ENCODE measurements at regions not wholly inside any gene's neighbourhood (a gene's known extent, or its start where the extent isn't known, plus 50 kb on each side); places are given as distances from the start of the nearest gene placed in this dataset.

GRCh38 chr18:73869182-73869581, 278.5 kb downstream of the FBXO15 start:
- no peak for DNase-seq (ENCODE audit: low read depth in 4 of 4, low spot score in 3 of 4)

DNA sequence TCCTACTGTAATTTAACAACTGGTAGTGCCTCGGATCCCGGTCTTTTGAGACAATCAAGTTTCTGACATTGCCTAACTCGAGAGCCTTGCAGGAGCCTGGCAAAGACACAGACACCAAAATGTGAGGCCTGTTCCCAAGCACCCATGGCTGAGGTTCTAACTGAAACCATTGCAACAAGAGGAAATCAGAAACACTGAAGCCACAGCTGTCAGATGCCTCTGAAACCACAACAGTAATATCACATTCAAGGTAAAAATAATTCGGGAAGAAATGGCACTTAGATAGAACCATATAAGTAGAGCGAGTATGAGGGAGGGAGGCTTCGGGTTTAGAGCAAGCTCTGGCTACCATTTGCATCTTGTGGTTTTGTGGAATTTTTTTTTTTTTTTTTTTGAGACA, 285.9 kb downstream of the FBXO15 start:
- no peak for DNase-seq (ENCODE audit: low read depth in 4 of 4, low spot score in 3 of 4)

DNA sequence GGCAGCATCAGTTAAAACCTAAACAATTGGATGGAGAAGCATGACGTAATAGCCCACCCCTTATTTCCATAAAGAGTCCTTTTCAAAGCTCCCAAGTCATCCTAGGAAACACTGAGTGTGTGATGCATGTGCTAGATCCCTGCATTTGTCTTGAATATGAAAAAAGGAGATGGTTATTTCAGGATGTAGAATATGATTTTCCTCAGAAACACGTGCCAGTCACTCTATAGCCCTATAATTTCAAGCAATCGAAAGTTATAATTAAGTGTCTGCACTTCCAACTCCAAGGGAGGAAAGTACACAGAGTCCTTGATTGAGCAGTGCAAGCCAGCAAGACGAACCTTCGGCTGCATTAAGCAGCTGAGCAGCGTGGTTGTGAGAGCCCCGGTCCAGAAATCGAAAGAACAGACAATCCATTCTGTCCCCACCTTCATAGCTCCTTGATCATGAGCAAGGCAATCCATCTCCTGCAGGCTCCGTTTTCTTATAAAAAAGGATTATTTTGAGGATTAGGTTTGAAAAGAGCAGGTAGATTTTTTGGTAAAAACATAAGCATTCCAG, 287.7 kb downstream of the FBXO15 start:
- no peak for DNase-seq (ENCODE audit: low read depth in 4 of 4, low spot score in 3 of 4)

- no peak for DNase-seq (ENCODE audit: low read depth in 4 of 4, low spot score in 3 of 4)
Measured at GRCh38 chr18:73852789-73853549, 294.7 kb downstream of the FBXO15 start.

GRCh38 chr18:73850782-73851181, 296.9 kb downstream of the FBXO15 start:
- DNase-seq (ENCODE audit: low read depth in 4 of 4, low spot score in 3 of 4) = no peak

- DNase-seq (ENCODE audit: low read depth in 4 of 4, low spot score in 3 of 4) = no peak
Measured at GRCh38 chr18:73848656-73849055, 299.0 kb downstream of the FBXO15 start.

DNA sequence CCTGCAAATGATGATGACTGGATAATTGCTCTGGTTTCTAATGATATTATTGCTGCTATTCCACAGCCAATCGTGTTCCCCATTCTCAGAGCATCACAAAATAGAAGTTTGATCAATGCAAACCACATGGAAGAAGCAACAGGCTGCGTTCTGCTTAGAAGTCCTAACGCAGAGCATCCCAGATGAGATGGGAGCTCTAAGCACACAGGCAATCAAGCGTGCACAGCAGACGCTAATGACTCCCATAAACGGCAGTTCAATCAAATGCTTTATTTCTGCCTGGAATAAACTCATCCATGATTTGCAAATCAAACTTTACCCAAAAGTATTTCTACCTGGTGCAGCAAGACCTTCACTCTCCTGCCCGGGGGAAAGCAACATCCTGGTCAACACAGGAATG, 304.2 kb downstream of the FBXO15 start:
- DNase-seq (ENCODE audit: low read depth in 4 of 4, low spot score in 3 of 4) = no peak

DNA sequence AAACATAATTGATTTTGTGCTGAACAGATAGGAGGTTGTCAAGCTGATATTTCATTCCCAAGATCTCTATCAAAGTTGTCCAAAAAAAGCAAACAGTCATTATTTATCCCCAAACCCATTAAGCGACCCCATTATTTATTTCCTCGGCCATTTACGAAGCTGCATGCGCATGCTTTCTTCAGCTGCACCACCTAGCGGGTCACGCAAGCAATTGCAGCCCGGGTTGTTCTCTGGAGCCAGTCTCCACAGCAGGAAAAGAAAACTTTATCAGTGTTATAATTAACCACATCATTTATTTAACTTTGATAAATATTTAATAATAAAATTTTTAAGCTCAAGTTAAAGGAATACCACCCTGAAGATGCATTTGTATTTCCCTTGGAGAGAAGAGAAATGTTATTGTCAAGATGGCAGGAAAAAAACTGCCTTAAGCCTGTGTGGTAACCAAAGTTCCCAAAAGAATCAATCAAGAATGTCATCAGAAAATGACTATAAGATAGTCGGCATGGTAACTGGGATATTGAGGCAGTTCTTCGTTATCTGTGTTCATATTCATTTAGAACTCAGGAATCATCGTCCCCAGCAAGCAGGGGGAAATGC, 304.7 kb downstream of the FBXO15 start:
- DNase-seq (ENCODE audit: low read depth in 4 of 4, low spot score in 3 of 4) = peak in 3 of 4 donors; percentile 8 to 28 (median 16)

DNA sequence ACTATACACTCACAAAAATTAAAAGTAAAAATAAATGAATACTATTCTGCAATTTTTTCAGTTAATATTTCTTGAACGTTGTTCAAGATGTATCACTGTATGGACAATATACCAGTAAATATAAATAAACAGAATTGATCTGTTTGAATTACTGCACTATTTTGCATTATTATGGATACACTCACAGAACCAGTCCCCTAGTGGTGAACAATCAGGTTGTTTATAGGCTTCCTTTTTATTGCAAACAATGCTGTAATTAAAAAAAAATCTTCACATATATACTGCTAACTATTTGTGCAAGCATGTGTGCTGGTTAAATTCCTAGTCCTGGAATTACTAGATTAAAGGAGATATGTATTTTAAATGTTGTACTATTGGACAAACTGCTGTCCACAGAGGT, 306.0 kb downstream of the FBXO15 start:
- no peak for DNase-seq (ENCODE audit: low read depth in 4 of 4, low spot score in 3 of 4)

- DNase-seq (ENCODE audit: low read depth in 4 of 4, low spot score in 3 of 4) = no peak
Measured at GRCh38 chr18:73840319-73840945, 307.2 kb downstream of the FBXO15 start.

DNA sequence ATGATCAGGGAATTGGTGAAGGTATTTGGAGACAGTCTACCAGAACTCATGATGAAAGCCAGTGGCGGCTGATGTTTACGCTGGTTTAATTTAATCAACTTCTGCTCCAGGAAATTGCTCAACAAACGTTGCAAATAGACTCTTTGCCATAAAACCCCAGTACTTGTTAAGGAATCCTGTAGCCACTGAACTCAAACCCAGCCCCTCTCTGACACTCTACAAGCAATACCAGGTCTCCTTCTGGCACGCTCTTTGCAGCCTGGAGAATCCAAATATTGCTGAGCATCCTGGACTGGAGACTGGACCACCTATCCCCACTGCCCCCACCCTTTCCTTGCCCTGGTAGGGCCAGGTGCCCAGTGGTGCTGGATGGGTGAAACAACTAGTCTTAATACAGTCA, 308.2 kb downstream of the FBXO15 start:
- DNase-seq (ENCODE audit: low read depth in 4 of 4, low spot score in 3 of 4) = no peak

DNA sequence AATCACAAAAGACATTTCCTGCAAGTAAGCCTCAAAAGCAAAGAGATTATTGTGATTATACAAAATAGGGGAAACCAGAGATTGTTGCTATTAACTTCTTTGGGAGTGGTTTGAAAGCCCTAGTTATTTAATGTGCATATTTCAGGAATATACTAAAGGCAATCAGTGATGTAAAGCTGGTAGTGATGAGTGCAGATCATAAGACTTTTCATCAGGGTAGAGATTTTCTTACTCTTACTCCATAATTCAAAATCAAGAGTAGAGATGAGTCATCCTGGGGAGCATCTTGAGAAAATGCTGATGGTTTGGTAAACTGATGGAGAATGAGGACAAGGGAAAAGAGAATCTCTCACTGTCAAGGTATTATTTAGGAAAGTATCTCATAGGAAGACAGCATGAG, 309.5 kb downstream of the FBXO15 start:
- DNase-seq (ENCODE audit: low read depth in 4 of 4, low spot score in 3 of 4) = no peak

GRCh38 chr18:73835656-73836364, 311.8 kb downstream of the FBXO15 start:
- no peak for DNase-seq (ENCODE audit: low read depth in 4 of 4, low spot score in 3 of 4)

GRCh38 chr18:73835039-73835438, 312.6 kb downstream of the FBXO15 start:
- DNase-seq (ENCODE audit: low read depth in 4 of 4, low spot score in 3 of 4) = no peak

GRCh38 chr18:73831688-73832087, 315.9 kb downstream of the FBXO15 start:
- no peak for DNase-seq (ENCODE audit: low read depth in 4 of 4, low spot score in 3 of 4)

DNA sequence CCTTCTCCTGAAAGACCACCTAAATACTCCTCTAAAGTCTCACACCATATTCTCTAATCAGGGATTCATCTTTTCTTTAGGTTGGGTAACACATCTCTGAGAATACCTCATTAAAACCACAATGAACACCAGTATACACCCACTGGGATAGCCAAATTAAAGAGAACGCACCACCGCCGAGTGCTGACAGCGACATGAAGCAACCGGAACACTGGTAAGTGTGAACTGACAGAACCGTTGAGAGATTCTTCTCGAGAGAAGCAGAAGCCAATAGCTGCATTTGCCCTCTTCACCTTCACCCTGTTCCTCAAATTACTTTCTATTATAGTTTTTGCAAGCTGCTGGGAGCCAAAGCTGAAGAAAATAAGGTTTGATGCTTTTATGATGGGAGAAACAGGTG, 318.5 kb downstream of the FBXO15 start:
- no peak for DNase-seq (ENCODE audit: low read depth in 4 of 4, low spot score in 3 of 4)

GRCh38 chr18:73827801-73828200, 319.8 kb downstream of the FBXO15 start:
- DNase-seq (ENCODE audit: low read depth in 4 of 4, low spot score in 3 of 4) = no peak

DNA sequence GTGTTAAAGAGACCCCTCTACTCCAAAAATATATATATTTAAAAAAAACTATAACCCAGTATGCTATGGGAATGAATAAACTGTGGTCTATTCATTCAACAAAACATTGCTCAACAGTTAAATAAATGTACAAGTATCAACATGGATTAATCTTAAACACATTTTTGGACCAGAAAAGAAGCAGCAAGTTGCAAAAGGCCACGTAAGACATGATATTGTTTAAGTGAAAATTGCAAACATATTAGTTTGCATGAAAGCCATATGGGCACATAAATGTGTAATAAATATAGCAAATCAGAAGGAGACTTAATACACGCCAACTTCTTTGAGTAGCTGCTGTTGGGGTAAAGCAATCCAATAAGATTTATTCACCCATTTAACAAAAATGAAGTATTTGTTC, 321.5 kb downstream of the FBXO15 start:
- DNase-seq (ENCODE audit: low read depth in 4 of 4, low spot score in 3 of 4) = no peak

DNA sequence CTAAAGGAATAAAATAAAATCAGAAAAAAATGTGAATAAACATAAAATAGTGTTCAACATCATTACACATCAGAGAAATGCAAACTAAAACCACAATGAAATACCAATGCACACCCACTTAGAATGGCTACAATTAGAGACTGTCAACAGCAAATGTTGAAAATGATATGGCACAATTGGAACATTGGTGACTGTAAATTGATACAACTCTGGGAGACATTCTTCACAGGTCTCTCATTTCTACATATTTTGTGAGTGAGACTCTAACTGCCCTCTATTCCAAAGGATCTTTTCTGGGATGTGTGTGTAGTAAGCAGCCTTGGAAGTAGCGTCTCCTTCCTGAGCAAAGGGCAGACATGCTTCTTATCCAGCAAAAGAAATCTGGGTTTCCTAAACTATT, 323.0 kb downstream of the FBXO15 start:
- no peak for DNase-seq (ENCODE audit: low read depth in 4 of 4, low spot score in 3 of 4)

DNA sequence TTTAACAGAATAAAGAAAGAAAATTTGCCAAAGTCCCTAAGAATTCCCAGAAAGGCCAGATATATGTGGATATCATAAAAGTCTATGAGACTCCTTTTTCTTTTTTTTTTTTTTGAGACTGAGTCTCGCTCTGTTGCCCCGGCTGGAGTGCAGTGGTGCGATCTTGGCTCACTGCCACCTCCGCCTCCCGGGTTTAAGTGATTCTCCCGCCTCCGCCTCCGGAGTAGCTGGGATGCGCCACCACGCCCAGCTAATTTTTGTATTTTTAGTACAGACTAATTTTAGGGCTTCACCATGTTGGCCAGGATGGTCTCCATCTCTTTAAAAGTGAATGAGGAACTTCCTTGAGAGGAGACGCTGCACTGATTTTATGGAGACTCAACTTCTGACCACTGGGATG, 335.2 kb downstream of the FBXO15 start:
- no peak for DNase-seq (ENCODE audit: low read depth in 4 of 4, low spot score in 3 of 4)

GRCh38 chr18:73807551-73808192, 340.0 kb downstream of the FBXO15 start:
- DNase-seq (ENCODE audit: low read depth in 4 of 4, low spot score in 3 of 4) = no peak
